Neural crest cell (in vitro differentiated cells): ENCODE measurements at regions not wholly inside any gene's neighbourhood (a gene's known extent, or its start where the extent isn't known, plus 50 kb on each side); places are given as distances from the start of the nearest gene placed in this dataset.

Experiments
- DNase-seq: peaks from one replicate; pipeline ENCODE4 v3.0.0; 2021; ENCODE audit warnings: low read depth, mixed read lengths, low spot score
- H3K27ac Mint-ChIP-seq: one replicate; pipeline ENCODE4 v1.8.0; 2021; ENCODE audit warnings: mild to moderate bottlenecking, mixed read lengths; ENCODE audit not compliant: unreplicated experiment
- H3K27me3 Mint-ChIP-seq: 2 replicates; pipeline ENCODE4 v1.8.0; 2021; ENCODE audit warnings: low read depth, mild to moderate bottlenecking, mixed read lengths
- H3K36me3 Mint-ChIP-seq: 2 replicates; pipeline ENCODE4 v1.8.0; 2021; ENCODE audit warnings: low read depth, mild to moderate bottlenecking, mixed read lengths
- H3K4me1 Mint-ChIP-seq: 2 replicates; pipeline ENCODE4 v1.8.0; 2021; ENCODE audit warnings: mixed read lengths
- H3K4me3 Mint-ChIP-seq: one replicate; pipeline ENCODE4 v1.8.0; 2021; ENCODE audit warnings: mild to moderate bottlenecking, mixed read lengths
- H3K9me3 Mint-ChIP-seq: 2 replicates; pipeline ENCODE4 v1.8.0; 2021; ENCODE audit warnings: mixed read lengths
- CTCF ChIP-seq: fragments of 200-600 bp; sonication (generic); conservative IDR thresholded peaks from 2 replicates; pipeline ENCODE4 v1.5.0; 2021; ENCODE audit warnings: antibody characterized with exemption, mild to moderate bottlenecking

GRCh38 chr21:25496825-25497482, 110.3 kb downstream of the MRPL39 start:
- DNase-seq: no peak
- Mint-ChIP-seq H3K4me1 (no peaks in the 10 kb centered on the region), H3K36me3 (no peaks in the 10 kb centered on the region), H3K9me3 (peaks cover 11% of the 10 kb centered on the region), H3K27me3 (no peaks in the 10 kb centered on the region), H3K4me3 (no peak overlapping the region), H3K27ac (no peak overlapping the region)
- TF ChIP-seq CTCF: no peak

GRCh38 chr21:25494804-25495203, 112.5 kb downstream of the MRPL39 start:
- Mint-ChIP-seq H3K4me1 (no peaks in the 10 kb centered on the region), H3K9me3 (peaks cover 7% of the 10 kb centered on the region), H3K36me3 (no peaks in the 10 kb centered on the region), H3K27me3 (no peaks in the 10 kb centered on the region), H3K27ac (no peak overlapping the region), H3K4me3 (no peak overlapping the region)
- no peak for TF ChIP-seq CTCF
- DNase-seq: no peak

GRCh38 chr21:25493722-25494121, 113.6 kb downstream of the MRPL39 start:
- H3K27me3 Mint-ChIP-seq: no peaks in the 10 kb centered on the region
- H3K36me3 Mint-ChIP-seq: no peaks in the 10 kb centered on the region
- H3K4me1 Mint-ChIP-seq: no peaks in the 10 kb centered on the region
- TF ChIP-seq CTCF: no peak
- DNase-seq: no peak
- H3K4me3 Mint-ChIP-seq: no peak overlapping the region
- H3K27ac Mint-ChIP-seq: no peak overlapping the region
- peaks cover 3% of the 10 kb centered on the region for H3K9me3 Mint-ChIP-seq

GRCh38 chr21:25491267-25491666, 116.0 kb downstream of the MRPL39 start:
- Mint-ChIP-seq H3K4me3 (no peak overlapping the region), H3K4me1 (no peaks in the 10 kb centered on the region), H3K9me3 (no peaks in the 10 kb centered on the region), H3K27me3 (no peaks in the 10 kb centered on the region), H3K36me3 (no peaks in the 10 kb centered on the region), H3K27ac (no peak overlapping the region)
- DNase-seq: no peak
- no peak for TF ChIP-seq CTCF

- Mint-ChIP-seq H3K36me3 (no peaks in the 10 kb centered on the region), H3K27ac (no peak overlapping the region), H3K4me3 (no peak overlapping the region), H3K9me3 (no peaks in the 10 kb centered on the region), H3K27me3 (no peaks in the 10 kb centered on the region), H3K4me1 (no peaks in the 10 kb centered on the region)
- TF ChIP-seq CTCF: no peak
- DNase-seq: no peak
Measured at GRCh38 chr21:25490742-25491141, 116.5 kb downstream of the MRPL39 start.
